K562 (cell line): ENCODE measurements at regions not wholly inside any gene's neighbourhood (a gene's known extent, or its start where the extent isn't known, plus 50 kb on each side); places are given as distances from the start of the nearest gene placed in this dataset.

ENCODE experiments used
- ATAC-seq: fragments of 200-7000 bp; cut with Tn5 transposase; 3 replicates; pipeline ENCODE4 v1.9.1; 2020; ENCODE audit warnings: moderate library complexity
- BruUV-seq: library from RNA; stranded (reverse); fragments of 400-500 nt; replicated peaks from 2 replicates; lab custom pipeline; 2021; lab: Mats Ljungman, UMichigan
- CTCF ChIA-PET: fragments of 300-600 bp; formaldehyde crosslinking; extraction: SDS; loops from one replicate; lab custom pipeline; 2021; ENCODE audit warnings: low intra/inter-chr PET ratio; lab: Yijun Ruan, JAX
- POLR2A ChIA-PET: fragments of 300-600, 350-650 bp; sonication (Branson Sonifier 250); formaldehyde crosslinking; extraction: SDS; loops from one replicate; lab custom pipeline; 2021; ENCODE audit warnings: antibody characterized with exemption, inconsistent platforms; lab: Yijun Ruan, JAX
- DNase-seq, 4 experiments: peaks; one replicate each; pipeline versions ENCODE4 v3.0.0 to v3.0.0-alpha.2; 2011 to 2018; ENCODE audit warnings: low spot score in 3 of 4, mixed read lengths in 3 of 4; ENCODE audit errors: extremely low read depth in 1 of 4
- FAIRE-seq: peaks from 2 replicates; lab custom pipeline; 2011; peaks lifted over from hg19 to GRCh38; lab: Jason Lieb, UNC
- H2AFZ ChIP-seq: 2 replicates; pipeline ENCODE4 v1.6.0; 2011; ENCODE audit warnings: low read depth, low read length, control low read depth, inconsistent platforms
- H3K27ac ChIP-seq: fragments of 200-600 bp; 3 replicates; pipeline ENCODE4 v1.8.0; 2011; ENCODE audit warnings: low read depth, mild to moderate bottlenecking, control low read depth, inconsistent platforms, low read length, moderate library complexity, mixed read lengths; ENCODE audit errors: extremely low read depth
- H3K27me3 ChIP-seq, 2 experiments: fragments of 300-600 bp in 1 of 2; 2 replicates in 1 of 2; 3 replicates in 1 of 2; pipeline versions ENCODE4 v1.6.0 to v1.8.0; 2011; ENCODE audit warnings: inconsistent platforms in 2 of 2, low read length in 2 of 2, mild to moderate bottlenecking in 1 of 2, mixed read lengths in 1 of 2, moderate library complexity in 1 of 2; ENCODE audit not compliant: control insufficient read depth in 2 of 2, insufficient read depth in 2 of 2
- H3K36me3 ChIP-seq: fragments of 300-600 bp; 3 replicates; pipeline ENCODE4 v1.8.0; 2011; ENCODE audit warnings: mild to moderate bottlenecking, low read length, inconsistent platforms; ENCODE audit not compliant: control insufficient read depth, insufficient read depth
- H3K4me1 ChIP-seq, 2 experiments: fragments of 200-600 bp in 1 of 2; replicated peaks in 1 of 2; 2 replicates in 1 of 2; 3 replicates in 1 of 2; pipeline versions ENCODE4 v1.5.1 to v1.8.0; 2011; ENCODE audit warnings: inconsistent platforms in 2 of 2, low read length in 2 of 2, mild to moderate bottlenecking in 1 of 2, mixed read lengths in 1 of 2, moderate library complexity in 1 of 2; ENCODE audit not compliant: control insufficient read depth in 2 of 2, insufficient read depth in 2 of 2
- H3K4me2 ChIP-seq: 2 replicates; pipeline ENCODE4 v1.6.1; 2011; ENCODE audit warnings: low read length, control low read depth, inconsistent platforms, mixed read lengths; ENCODE audit not compliant: insufficient read depth
- H3K4me3 ChIP-seq: fragments of 200-600 bp; sonication (generic), shearing (Covaris generic); 2 replicates; pipeline ENCODE4 v1.5.1; 2016; ENCODE audit warnings: control low read depth, inconsistent platforms
- H3K79me2 ChIP-seq: fragments of 200-600 bp; 3 replicates; pipeline ENCODE4 v1.8.0; 2011; ENCODE audit warnings: low read length, inconsistent platforms; ENCODE audit not compliant: control insufficient read depth, insufficient read depth
- H3K9ac ChIP-seq, 2 experiments: 2 replicates each; pipeline versions ENCODE4 v1.6.0 to v1.6.1; 2011; ENCODE audit warnings: low read depth in 2 of 2, low read length in 2 of 2, control low read depth in 1 of 2, inconsistent platforms in 1 of 2, mild to moderate bottlenecking in 1 of 2, mixed read lengths in 1 of 2; ENCODE audit not compliant: insufficient read depth in 1 of 2
- H3K9me1 ChIP-seq: one replicate; pipeline ENCODE4 v1.6.0; 2011; ENCODE audit warnings: inconsistent platforms, mild to moderate bottlenecking, low read length, moderate library complexity; ENCODE audit not compliant: control insufficient read depth, insufficient read depth
- H3K9me3 ChIP-seq: replicated peaks from 2 replicates; pipeline ENCODE4 v1.5.1; 2011; ENCODE audit warnings: low read depth, low read length, inconsistent platforms; ENCODE audit not compliant: control insufficient read depth, insufficient read depth
- H4K20me1 ChIP-seq: replicated peaks from 2 replicates; pipeline ENCODE4 v1.6.1; 2011; ENCODE audit warnings: low read length, inconsistent platforms, mixed read lengths; ENCODE audit not compliant: control insufficient read depth, insufficient read depth
- DPF2 ChIP-seq: fragments of 450-650 bp; IDR thresholded peaks from 2 replicates; pipeline ENCODE4 v1.6.1; 2016
- ERF ChIP-seq: fragments of 450-650 bp; formaldehyde crosslinking; IDR thresholded peaks from 2 replicates; pipeline ENCODE4 v1.4.0; 2020; ENCODE audit warnings: mild to moderate bottlenecking, mixed read lengths
- FUS ChIP-seq: fragments of 200-400 bp; formaldehyde crosslinking; optimal IDR thresholded peaks from 2 replicates; pipeline ENCODE3; 2017; ENCODE audit warnings: low read depth, low read length
- MCM3 ChIP-seq: fragments of 450-650 bp; IDR thresholded peaks from 2 replicates; pipeline ENCODE4 v1.6.1; 2016
- MEIS2 ChIP-seq: fragments of 450-650 bp; IDR thresholded peaks from 2 replicates; pipeline ENCODE4 v1.6.1; 2014; ENCODE audit warnings: mild to moderate bottlenecking; ENCODE audit not compliant: partially characterized antibody
- NFYB ChIP-seq: IDR thresholded peaks from 2 replicates; pipeline ENCODE4 v1.6.1; 2011; ENCODE audit warnings: mild to moderate bottlenecking, moderate library complexity; ENCODE audit not compliant: insufficient read length; ENCODE audit errors: extremely low read depth
- PRMT5 ChIP-seq: sonication (generic); formaldehyde crosslinking; IDR thresholded peaks from 2 replicates; pipeline ENCODE4 v1.5.0; 2020; ENCODE audit warnings: missing genetic modification reagents
- SETDB1 ChIP-seq: IDR thresholded peaks from one replicate; pipeline ENCODE4 v1.6.1; 2012; ENCODE audit warnings: low read length, control low read depth, inconsistent platforms
- SMC3 ChIP-seq: conservative IDR thresholded peaks from 2 replicates; pipeline ENCODE4 v1.6.1; 2011; ENCODE audit warnings: low read depth, low read length, improper control_type of control experiment; ENCODE audit not compliant: insufficient read depth
- U2AF1 ChIP-seq: fragments of 200-400 bp; formaldehyde crosslinking; optimal IDR thresholded peaks from 2 replicates; pipeline ENCODE3; 2017; ENCODE audit warnings: mild to moderate bottlenecking, low read depth, low read length, moderate library complexity
- ZKSCAN1 ChIP-seq: fragments of 150-350 bp; IDR thresholded peaks from 2 replicates; pipeline ENCODE4 v1.6.1; 2016; ENCODE audit warnings: low read depth, low read length
- ZNF583 ChIP-seq: fragments of 250-450 bp; sonication (Bioruptor Pico); IDR thresholded peaks from 2 replicates; pipeline ENCODE4 v1.4.0; 2020
- WGBS: fragments of 100-300 bp; shearing (Covaris generic); methylation state at CpG from one replicate; pipeline ENCODE4 v1.1.6; 2016; ENCODE audit warnings: low coverage, mixed read lengths; ENCODE audit not compliant: insufficient coverage; ENCODE audit errors: missing lambda C conversion rate; 5-methylcytosine and 5-hydroxymethylcytosine counted together
- in situ Hi-C: fragments of 300-500 bp; cut with MboI; formaldehyde crosslinking; loops from 4 replicates; pipeline ENCODE4 v1.15.0; 2018; ENCODE audit warnings: inconsistent platforms, mixed read lengths
- intact Hi-C: fragments of 100-400 bp; cut with micrococcal nuclease; formaldehyde crosslinking; loops from 2 replicates; pipeline ENCODE4 v1.14.2; 2022
- TF ChIP-seq, protein P1 (sequence below): sonication (generic); formaldehyde crosslinking; IDR thresholded peaks from 2 replicates; pipeline ENCODE4 v1.8.1; 2022; ENCODE audit warnings: missing genetic modification reagents
- TF ChIP-seq, protein P2 (sequence below): fragments of 200-800 bp; sonication (Bioruptor generic); IDR thresholded peaks from 2 replicates; pipeline ENCODE4 v1.6.1; 2017; ENCODE audit warnings: missing genetic modification characterization, missing compliant biosample characterization
- TF ChIP-seq, protein P3 (sequence below): fragments of 450-650 bp; IDR thresholded peaks from 2 replicates; pipeline ENCODE4 v1.7.1; 2018; ENCODE audit warnings: mild to moderate bottlenecking, low read depth; ENCODE audit not compliant: partially characterized antibody

DNA sequence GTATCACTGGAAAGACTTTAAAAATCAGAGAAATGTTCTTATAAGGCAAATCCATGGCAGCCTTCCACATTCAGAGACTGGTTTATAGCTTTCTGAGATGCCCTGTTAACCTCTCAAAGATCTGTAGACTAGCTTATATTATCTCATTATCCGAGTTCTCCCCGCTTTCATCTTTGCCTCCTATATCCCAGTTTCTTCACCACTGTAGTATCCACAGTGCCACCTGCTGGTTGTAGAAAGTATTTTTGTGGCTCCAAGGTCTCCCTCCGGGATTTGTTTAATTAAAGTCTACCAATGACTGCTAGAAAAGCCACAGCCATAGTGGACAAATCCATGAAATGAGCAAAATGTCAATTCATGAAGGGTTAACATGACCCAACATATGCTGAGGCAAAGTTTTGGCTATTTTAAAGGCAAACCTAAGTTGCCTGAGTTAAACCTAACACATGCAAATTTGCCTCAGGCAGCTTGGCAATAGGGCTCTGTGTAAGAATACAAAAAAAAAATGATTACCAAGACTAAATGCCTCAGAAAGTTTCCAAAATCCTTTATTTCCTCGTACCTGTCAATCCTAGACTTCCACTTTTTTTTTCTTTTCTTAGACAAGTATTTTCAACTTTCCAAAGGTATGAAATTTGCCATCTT, 218.8 kb upstream of the BMP4 start (continued):
- no peak for TF ChIP-seq SETDB1
- TF ChIP-seq, protein P1, sequence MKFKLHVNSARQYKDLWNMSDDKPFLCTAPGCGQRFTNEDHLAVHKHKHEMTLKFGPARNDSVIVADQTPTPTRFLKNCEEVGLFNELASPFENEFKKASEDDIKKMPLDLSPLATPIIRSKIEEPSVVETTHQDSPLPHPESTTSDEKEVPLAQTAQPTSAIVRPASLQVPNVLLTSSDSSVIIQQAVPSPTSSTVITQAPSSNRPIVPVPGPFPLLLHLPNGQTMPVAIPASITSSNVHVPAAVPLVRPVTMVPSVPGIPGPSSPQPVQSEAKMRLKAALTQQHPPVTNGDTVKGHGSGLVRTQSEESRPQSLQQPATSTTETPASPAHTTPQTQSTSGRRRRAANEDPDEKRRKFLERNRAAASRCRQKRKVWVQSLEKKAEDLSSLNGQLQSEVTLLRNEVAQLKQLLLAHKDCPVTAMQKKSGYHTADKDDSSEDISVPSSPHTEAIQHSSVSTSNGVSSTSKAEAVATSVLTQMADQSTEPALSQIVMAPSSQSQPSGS (CRISPR knock-in tag): no peak
- TF ChIP-seq ERF: no peak
- TF ChIP-seq ZNF583: no peak
- TF ChIP-seq NFYB: no peak
- TF ChIP-seq U2AF1: no peak

DNA sequence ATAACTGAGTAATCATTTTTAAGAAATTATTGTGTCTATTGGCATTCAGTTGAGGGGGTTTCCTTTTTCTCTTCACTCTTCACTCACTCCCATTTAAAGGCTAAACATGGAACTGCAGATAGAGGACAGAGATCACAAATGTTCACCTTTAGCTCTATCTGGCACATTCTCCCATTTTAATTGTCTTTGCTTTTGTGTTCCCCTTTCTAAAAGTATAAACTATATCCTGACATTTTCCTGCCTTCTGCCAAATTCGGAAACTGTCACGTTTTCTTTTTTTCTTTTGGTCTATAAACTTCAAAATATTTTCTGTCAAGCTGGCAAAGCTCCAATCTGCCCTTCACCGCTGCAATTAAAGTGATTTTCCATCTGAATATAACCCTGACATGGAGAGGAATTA, 219.8 kb upstream of the CDKN3 start:
- Histone ChIP-seq H3K9me1 (no peaks in the 10 kb centered on the region), H3K79me2 (no peaks in the 10 kb centered on the region), H2AFZ (no peak overlapping the region), H3K36me3 (no peaks in the 10 kb centered on the region), H3K4me2 (no peak overlapping the region), H3K9me3 (no peaks in the 10 kb centered on the region), H4K20me1 (no peaks in the 10 kb centered on the region), H3K27me3 (no peaks in the 10 kb centered on the region), H3K4me3 (no peak overlapping the region), H3K27ac (no peak overlapping the region), H3K9ac (no peak overlapping the region), H3K4me1 (no peaks in the 10 kb centered on the region)
- intact Hi-C loops (loop anchor here (10.0 kb wide), 1 partner anchor 242 kb away; no protein-coding TSS in a partner anchor), in situ Hi-C loops (no loop called here)
- no peak for ATAC-seq
- no peak for FAIRE-seq
- CTCF ChIA-PET: no interaction called here
- BruUV-seq: no TSS peak
- POLR2A ChIA-PET: no interaction called here
- 4% methylated on average over 3 of the region's 3 CpGs for WGBS
- no peak for DNase-seq
- no peak for TF ChIP-seq PRMT5 (CRISPR knock-in tag)
- TF ChIP-seq, protein P2, sequence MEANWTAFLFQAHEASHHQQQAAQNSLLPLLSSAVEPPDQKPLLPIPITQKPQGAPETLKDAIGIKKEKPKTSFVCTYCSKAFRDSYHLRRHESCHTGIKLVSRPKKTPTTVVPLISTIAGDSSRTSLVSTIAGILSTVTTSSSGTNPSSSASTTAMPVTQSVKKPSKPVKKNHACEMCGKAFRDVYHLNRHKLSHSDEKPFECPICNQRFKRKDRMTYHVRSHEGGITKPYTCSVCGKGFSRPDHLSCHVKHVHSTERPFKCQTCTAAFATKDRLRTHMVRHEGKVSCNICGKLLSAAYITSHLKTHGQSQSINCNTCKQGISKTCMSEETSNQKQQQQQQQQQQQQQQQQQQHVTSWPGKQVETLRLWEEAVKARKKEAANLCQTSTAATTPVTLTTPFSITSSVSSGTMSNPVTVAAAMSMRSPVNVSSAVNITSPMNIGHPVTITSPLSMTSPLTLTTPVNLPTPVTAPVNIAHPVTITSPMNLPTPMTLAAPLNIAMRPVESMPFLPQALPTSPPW (CRISPR knock-in tag): no peak
- TF ChIP-seq, protein P3, sequence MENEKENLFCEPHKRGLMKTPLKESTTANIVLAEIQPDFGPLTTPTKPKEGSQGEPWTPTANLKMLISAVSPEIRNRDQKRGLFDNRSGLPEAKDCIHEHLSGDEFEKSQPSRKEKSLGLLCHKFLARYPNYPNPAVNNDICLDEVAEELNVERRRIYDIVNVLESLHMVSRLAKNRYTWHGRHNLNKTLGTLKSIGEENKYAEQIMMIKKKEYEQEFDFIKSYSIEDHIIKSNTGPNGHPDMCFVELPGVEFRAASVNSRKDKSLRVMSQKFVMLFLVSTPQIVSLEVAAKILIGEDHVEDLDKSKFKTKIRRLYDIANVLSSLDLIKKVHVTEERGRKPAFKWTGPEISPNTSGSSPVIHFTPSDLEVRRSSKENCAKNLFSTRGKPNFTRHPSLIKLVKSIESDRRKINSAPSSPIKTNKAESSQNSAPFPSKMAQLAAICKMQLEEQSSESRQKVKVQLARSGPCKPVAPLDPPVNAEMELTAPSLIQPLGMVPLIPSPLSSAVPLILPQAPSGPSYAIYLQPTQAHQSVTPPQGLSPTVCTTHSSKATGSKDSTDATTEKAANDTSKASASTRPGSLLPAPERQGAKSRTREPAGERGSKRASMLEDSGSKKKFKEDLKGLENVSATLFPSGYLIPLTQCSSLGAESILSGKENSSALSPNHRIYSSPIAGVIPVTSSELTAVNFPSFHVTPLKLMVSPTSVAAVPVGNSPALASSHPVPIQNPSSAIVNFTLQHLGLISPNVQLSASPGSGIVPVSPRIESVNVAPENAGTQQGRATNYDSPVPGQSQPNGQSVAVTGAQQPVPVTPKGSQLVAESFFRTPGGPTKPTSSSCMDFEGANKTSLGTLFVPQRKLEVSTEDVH: no peak
- TF ChIP-seq FUS: no peak
- TF ChIP-seq SMC3: no peak
- no peak for TF ChIP-seq MEIS2
- TF ChIP-seq DPF2: no peak
- no peak for TF ChIP-seq ZKSCAN1
- TF ChIP-seq MCM3: no peak
